Spleen (tissue), 11 donors: ENCODE measurements at regions not wholly inside any gene's neighbourhood (a gene's known extent, or its start where the extent isn't known, plus 50 kb on each side); places are given as distances from the start of the nearest gene placed in this dataset.
"Not testable (repeated sequence)": the region's sequence is repeated elsewhere in the genome, so short reads cannot be mapped to it uniquely, and the experiment has no call there.

Experiments
- DNase-seq: peaks from one replicate; pipeline ENCODE4 v3.0.0-alpha.2; 2020
- H3K27ac ChIP-seq, 8 donors: fragments of 200-600 bp; sonication (generic) in 7 of 8; 1 replicate in 4 of 8; 2 replicates in 4 of 8; pipeline versions ENCODE4 v1.5.0 to v1.8.0; 2016 to 2021; ENCODE audit warnings: inconsistent platforms in 4 of 8, mild to moderate bottlenecking in 4 of 8, moderate library complexity in 1 of 8
- H3K27me3 ChIP-seq, 7 donors: fragments of 200-600 bp; sonication (generic) in 6 of 7; replicated peaks in 1 of 7; 1 replicate in 4 of 7; 2 replicates in 3 of 7; pipeline versions ENCODE4 v1.5.0 to v1.8.0; 2016 to 2021; ENCODE audit warnings: inconsistent platforms in 3 of 7, mild to moderate bottlenecking in 1 of 7
- H3K36me3 ChIP-seq, 6 donors: fragments of 200-600 bp; sonication (generic) in 5 of 6; 1 replicate in 4 of 6; 2 replicates in 2 of 6; pipeline versions ENCODE4 v1.5.0 to v1.8.0; 2016 to 2021; ENCODE audit warnings: inconsistent platforms in 2 of 6
- H3K4me1 ChIP-seq, 6 donors: fragments of 200-600 bp; sonication (generic) in 5 of 6; 1 replicate in 3 of 6; 2 replicates in 3 of 6; pipeline versions ENCODE4 v1.5.0 to v1.8.0; 2016 to 2021; ENCODE audit warnings: inconsistent platforms in 3 of 6
- H3K4me3 ChIP-seq, 8 donors: fragments of 200-600 bp; sonication (generic) in 7 of 8; 1 replicate in 4 of 8; 2 replicates in 4 of 8; pipeline versions ENCODE4 v1.5.0 to v1.8.0; 2016 to 2021; ENCODE audit warnings: inconsistent platforms in 4 of 8, mild to moderate bottlenecking in 4 of 8, moderate library complexity in 2 of 8
- H3K9me3 ChIP-seq, 8 donors: fragments of 200-600 bp; sonication (generic) in 7 of 8; 1 replicate in 4 of 8; 2 replicates in 4 of 8; pipeline versions ENCODE4 v1.5.0 to v1.8.0; 2016 to 2021; ENCODE audit warnings: inconsistent platforms in 4 of 8
- WGBS, 5 donors: extraction: QIAGEN DNeasy Blood & Tissue Kit in 3 of 5; methylation state at CpG; one replicate each; pipeline versions ENCODE4 v1.1.5 to v1.1.7; 2013 to 2018; 5-methylcytosine and 5-hydroxymethylcytosine counted together
- intact Hi-C: fragments of 100-400 bp; cut with DNase I; formaldehyde crosslinking; loops from one replicate; pipeline ENCODE4 v1.15.0; 2023; ENCODE audit warnings: low total_unique reads
- donor health status: healthy with polysubstance abuse.
- donor health status: DM: no; HTN: no; CAD: no; lungs with moderate emphysema.
- donor health status: DM: no; HTN: no; CAD: no.
- donor health status: Bipolar disorder and iron deficiency.
- donor health status: healthy.
- donor health status: DM: no; HTN: no; CAD: no.
- donor health status: DM: yes; HTN: yes; CAD: no.

DNA sequence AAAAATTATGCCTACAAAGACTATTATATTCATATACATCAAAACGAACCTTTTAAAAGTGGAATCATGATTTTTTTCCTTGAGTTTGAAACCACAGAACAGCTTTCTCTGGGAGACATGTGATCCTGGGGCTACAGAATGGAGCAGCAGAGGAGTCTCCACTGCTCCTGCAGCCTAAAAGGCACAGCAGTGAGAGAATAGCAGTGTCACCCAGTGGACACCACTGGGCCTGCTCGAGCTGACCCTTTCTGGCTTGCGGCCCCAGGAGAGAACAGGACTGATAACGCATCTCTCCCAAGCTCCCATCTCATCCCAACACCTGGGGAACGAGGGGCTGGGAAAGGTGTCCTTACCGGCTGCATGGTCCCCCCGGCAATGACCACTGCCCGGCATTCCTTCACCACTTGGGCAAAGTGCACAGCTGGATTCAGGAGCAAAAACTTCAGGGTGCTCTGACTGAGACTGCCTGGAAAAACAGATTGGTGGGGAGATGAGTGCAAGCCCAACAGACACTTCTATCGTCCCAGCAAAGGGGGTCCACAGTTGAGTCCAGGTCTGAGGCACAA is 183.5 kb downstream of the KLRB1 start:
- intact Hi-C loops, DNase-seq, H3K27ac ChIP-seq, H3K27me3 ChIP-seq, H3K4me1 ChIP-seq, H3K9me3 ChIP-seq, H3K4me3 ChIP-seq: not testable (repeated sequence)
- 90 to 98% (median 97%) methylated on average over 5 to 9 of the region's 9 CpGs for WGBS, 5 donors
- peaks cover 0 to 27% (median 0%) of the 10 kb centered on the region in 6 donors for H3K36me3 ChIP-seq

DNA sequence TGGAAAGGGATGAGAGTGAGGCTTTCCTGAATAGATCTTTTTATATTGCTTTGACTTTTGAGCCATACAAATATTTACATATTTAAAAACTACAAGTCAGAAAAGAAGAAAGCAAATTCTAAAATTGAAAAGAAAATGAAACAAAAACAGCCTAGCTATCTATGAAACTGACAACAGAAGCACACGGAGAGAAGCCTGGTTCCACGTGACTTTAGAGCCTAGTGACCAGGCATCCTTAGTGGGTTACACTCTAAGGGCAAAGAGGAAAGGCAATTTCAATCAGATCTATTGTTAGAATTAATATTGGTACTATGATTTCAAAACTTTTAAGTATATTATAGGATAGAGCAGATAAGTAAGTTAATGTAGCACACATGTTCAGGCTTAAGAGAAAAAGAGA is 185.0 kb downstream of the KLRB1 start:
- intact Hi-C loops, H3K27ac ChIP-seq, DNase-seq, H3K4me3 ChIP-seq, H3K9me3 ChIP-seq, H3K4me1 ChIP-seq, H3K27me3 ChIP-seq: not testable (repeated sequence)
- peaks cover 0 to 34% (median 0%) of the 10 kb centered on the region in 6 donors for H3K36me3 ChIP-seq
- WGBS, 5 donors: 73 to 80% methylated on average over 2 of the region's 2 CpGs; no CpG with 5 or more reads in 3 of the 5 donors

DNA sequence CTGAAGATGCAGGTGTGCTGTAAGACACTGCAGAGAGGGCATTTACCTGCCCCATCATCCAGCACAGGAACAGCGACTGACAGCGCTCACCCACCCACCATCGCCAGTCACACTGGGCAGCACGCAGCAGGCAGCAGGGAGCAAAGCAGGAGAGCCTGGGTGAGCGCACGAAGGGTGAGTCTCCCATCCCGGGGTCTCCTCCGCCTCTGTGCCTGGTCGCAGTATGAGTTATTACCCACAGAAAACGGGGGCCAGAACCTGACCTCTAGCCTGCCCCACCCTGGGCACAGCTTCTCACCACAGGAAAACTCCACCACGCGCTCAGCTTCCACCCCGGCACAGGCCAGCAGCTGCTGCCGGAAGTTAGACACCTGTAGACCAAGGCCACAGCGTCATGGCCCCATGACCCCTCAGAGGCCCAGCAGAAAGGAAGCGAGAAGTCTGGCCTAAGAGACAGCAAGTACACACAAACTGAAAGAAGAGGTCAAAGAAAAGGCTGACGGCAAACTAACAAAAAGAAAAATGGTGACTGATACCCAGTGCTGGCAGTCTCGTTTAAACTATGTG is 186.1 kb downstream of the KLRB1 start:
- H3K4me3 ChIP-seq, H3K4me1 ChIP-seq, intact Hi-C loops, H3K27me3 ChIP-seq, H3K9me3 ChIP-seq, H3K27ac ChIP-seq, DNase-seq: not testable (repeated sequence)
- H3K36me3 ChIP-seq: peaks cover 0 to 29% (median 0%) of the 10 kb centered on the region in 6 donors
- WGBS, 5 donors: 80 to 88% (median 81%) methylated on average over 7 to 12 of the region's 18 CpGs

DNA sequence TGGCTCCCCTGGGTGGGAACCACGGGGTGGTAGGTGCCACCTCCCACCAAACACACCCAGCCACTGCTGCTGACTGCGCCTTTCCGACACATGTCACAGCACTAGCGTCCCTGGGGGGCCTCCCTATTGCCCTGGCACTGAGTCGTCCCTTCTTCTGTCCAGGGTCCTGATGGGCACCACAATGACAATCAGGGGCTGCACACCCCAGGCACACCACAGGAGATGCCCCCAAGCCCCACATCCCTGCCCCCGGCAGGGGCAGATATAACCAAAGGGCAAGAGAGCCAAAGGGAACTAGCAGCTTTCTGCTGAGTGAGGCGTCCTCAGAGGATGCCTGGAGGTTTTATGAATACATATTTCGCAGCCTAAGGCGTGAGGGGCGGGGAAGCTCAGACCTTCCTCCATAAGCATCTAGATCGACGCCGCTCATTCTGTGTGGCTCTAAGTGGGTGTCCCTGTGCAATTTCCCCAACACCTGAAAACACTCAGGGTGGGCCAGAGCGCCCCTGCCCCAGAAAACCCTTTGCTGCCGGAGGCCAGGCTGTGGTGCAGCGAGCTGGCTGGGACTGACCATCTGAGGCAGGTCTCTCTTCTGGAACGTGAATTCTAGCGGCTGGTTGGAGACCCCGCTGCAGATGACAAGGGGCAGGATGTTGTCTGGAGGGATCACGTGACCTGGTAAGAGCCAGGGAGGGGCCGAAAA is 186.7 kb downstream of the KLRB1 start:
- 92 to 95% (median 94%) methylated on average over 11 to 21 of the region's 21 CpGs for WGBS, 5 donors
- DNase-seq, H3K4me3 ChIP-seq, H3K9me3 ChIP-seq, intact Hi-C loops, H3K27me3 ChIP-seq, H3K4me1 ChIP-seq, H3K27ac ChIP-seq: not testable (repeated sequence)
- H3K36me3 ChIP-seq: peaks cover 0 to 29% (median 0%) of the 10 kb centered on the region in 6 donors

DNA sequence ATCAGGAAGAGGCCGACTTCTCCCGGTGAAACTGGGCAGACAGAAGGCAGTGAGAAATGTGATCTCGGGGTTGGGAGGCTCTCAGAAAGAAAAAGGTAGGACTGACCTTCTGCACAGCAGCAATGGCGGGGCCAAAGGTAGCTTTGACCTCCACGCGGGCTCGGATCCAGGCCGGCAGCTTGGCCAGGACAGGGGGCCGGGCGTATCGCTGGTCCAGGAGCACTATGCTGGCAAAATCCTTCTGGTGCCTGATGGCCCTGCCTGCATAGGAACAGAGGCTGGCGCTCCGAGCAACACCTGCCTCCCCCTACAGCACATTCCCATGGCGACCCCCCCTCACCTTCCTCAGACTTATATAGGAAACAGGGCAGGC is 189.1 kb downstream of the KLRB1 start:
- H3K36me3 ChIP-seq: peaks cover 0 to 16% (median 0%) of the 10 kb centered on the region in 6 donors
- H3K4me3 ChIP-seq, H3K27me3 ChIP-seq, H3K4me1 ChIP-seq, H3K27ac ChIP-seq, intact Hi-C loops, H3K9me3 ChIP-seq, DNase-seq: not testable (repeated sequence)
- 82 to 100% (median 92%) methylated on average over 5 to 11 of the region's 14 CpGs for WGBS, 5 donors

DNA sequence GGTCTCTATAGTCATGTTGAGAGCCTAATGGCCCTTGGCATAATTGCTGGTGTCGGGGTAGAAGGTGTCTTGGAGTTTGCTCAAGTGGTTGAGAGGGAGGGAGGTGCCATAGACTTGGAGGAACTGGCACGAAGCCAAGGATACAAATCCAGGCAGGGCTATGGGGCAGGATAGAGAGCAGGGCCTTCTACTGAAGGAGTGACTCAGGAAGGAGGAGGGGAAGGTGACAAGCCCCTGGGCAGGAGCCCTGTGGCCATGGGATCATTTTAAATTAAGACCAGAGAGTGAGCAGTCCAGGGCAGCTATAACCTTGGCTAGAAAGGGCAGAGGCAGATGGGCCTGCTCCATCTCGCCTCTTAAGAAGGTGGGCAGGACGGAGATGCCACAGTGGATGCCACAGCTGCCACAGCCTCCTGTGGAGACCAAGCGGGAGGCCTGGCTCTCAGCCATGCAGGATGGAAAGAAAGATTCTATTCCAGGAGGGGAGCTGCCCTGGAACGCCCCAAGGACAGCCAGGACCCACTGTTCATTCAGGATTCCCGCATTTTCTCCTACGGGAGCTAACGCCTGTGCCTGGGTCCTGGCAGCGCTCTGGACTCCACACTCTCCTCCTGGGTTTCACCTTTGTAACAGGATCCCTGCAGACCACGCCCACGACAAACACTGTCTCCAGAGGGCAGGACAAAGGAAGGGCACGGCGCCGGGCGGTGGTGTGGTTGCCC is 189.6 kb downstream of the KLRB1 start:
- H3K27ac ChIP-seq, H3K9me3 ChIP-seq, H3K27me3 ChIP-seq, intact Hi-C loops, H3K4me3 ChIP-seq, H3K4me1 ChIP-seq, DNase-seq: not testable (repeated sequence)
- WGBS, 5 donors: 78 to 90% (median 89%) methylated on average over 2 to 12 of the region's 16 CpGs
- peaks cover 0 to 15% (median 0%) of the 10 kb centered on the region in 6 donors for H3K36me3 ChIP-seq

DNA sequence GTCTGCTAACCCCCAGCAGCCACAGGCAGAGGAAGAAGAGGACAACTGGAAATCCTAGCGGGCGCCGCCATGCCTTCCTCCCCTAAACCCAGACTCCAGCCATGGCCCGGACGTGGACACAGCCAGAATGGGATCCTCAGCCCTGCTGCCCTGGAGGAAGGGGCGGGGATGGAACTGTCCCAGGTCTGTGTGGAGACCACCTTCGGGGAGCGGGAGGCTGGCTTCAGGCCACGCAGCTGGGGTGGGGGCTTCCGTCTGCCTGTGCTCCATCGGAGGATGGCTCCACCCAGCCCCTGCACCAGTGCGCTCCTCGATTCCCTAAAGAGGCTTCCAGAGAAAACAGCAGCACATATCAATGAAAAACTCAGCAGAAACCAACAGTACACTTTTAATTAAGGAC is 190.4 kb downstream of the KLRB1 start:
- WGBS, 5 donors: 66 to 100% (median 89%) methylated on average over 2 to 10 of the region's 13 CpGs

DNA sequence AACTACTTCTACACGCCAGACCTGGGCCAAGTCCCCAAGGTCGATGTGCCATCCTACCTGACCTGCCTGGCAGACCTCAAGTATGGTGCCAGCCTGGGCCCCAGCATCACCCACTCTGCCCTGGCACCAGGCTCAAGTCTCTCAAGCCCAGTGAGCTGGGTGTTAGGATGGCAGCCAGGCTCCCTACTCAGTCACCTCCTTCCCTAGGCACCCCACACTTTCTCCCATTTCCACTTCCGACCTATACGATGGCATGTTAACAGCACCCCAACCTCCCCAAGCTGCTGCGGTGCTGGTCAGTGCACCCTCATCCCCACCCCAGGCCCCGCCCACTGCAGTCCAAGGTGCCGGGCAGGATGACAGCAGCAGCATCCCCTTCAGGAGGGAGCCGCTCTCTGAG is 191.4 kb downstream of the KLRB1 start:
- 86 to 94% (median 92%) methylated on average over 7 of the region's 8 CpGs for WGBS, 5 donors
- intact Hi-C loops, H3K9me3 ChIP-seq, H3K4me1 ChIP-seq, H3K4me3 ChIP-seq, H3K27me3 ChIP-seq, DNase-seq, H3K27ac ChIP-seq: not testable (repeated sequence)
- peaks cover 0 to 15% (median 0%) of the 10 kb centered on the region in 6 donors for H3K36me3 ChIP-seq

More for the DNA sequence above, 190.4 kb downstream of the KLRB1 start:
- H3K36me3 ChIP-seq: peaks cover 0 to 15% (median 0%) of the 10 kb centered on the region in 6 donors
- intact Hi-C loops, H3K27me3 ChIP-seq, H3K27ac ChIP-seq, H3K9me3 ChIP-seq, DNase-seq, H3K4me1 ChIP-seq, H3K4me3 ChIP-seq: not testable (repeated sequence)

DNA sequence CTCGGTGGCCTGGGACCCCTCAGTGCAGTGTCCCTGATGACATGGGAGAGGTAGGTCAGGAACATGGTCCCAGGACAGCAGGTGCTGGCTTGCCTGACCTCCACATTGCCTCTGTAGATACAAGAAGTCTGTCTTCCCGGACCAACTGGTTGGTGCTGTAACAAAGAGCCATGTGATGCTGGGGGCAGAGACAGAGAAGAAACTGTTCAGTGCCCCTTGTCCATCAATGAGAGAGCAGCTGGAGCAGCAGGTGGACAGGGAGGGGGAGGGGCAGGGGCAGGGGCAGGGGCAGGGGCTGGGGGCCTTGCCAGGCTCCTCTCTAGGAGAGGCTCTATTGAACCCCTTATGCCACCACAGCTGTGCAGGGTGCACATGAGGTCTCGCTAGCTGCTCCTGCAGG is 191.8 kb downstream of the KLRB1 start:
- H3K27me3 ChIP-seq, intact Hi-C loops, H3K4me3 ChIP-seq, H3K9me3 ChIP-seq, H3K4me1 ChIP-seq, DNase-seq, H3K27ac ChIP-seq: not testable (repeated sequence)
- peaks cover 0 to 15% (median 0%) of the 10 kb centered on the region in 6 donors for H3K36me3 ChIP-seq
- 88 to 100% (median 100%) methylated on average over 1 to 2 of the region's 3 CpGs; no CpG with 5 or more reads in 1 of the 5 donors for WGBS, 5 donors

DNA sequence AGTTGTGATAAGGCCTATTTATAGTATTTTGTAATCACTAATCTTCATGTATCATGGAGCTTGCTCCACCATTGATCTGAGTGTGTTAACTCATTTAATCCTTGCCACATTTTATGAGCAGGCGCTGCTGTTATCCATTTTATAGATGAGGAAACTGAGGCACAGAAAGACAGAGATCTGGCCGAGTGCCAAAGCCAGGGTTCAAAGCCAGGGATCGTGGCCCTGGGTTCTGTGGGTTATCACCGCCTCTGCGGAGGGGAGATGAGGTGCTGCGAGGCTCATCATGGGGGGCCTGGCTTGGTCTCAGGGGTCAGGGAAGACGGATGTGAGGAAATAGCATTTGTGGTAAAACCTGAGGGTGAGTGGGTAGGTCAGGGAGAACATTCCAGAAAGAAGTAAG is 193.9 kb downstream of the KLRB1 start:
- DNase-seq: not testable (repeated sequence)

DNA sequence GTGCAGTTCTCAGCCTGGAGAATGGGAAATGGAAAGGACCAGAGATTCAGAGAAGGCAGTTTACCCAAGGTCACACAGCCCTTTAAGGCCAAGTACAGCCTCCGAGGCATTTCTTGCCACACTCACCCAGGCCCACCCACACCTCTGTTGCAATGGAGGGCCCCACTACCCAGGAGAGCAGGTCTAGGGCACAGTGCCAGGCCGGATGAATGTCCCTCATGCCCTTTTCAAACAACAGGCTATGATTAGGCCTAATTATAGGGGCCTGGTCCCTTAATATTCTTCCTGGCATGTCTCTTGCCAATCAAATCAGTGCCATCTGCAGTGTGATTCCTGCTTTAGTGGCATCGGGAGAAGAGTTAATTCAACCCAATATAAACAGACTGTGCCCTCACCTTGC is 195.3 kb downstream of the KLRB1 start:
- WGBS, 5 donors: 58 to 99% (median 72%) methylated on average over 3 of the region's 3 CpGs
- DNase-seq, H3K4me1 ChIP-seq, H3K27me3 ChIP-seq, H3K9me3 ChIP-seq, intact Hi-C loops, H3K4me3 ChIP-seq, H3K27ac ChIP-seq, H3K36me3 ChIP-seq: not testable (repeated sequence)

More for the DNA sequence above, 193.9 kb downstream of the KLRB1 start:
- H3K9me3 ChIP-seq, intact Hi-C loops, H3K36me3 ChIP-seq, H3K4me3 ChIP-seq, H3K27me3 ChIP-seq, H3K4me1 ChIP-seq, H3K27ac ChIP-seq: not testable (repeated sequence)
- WGBS, 5 donors: 65 to 88% (median 75%) methylated on average over 7 of the region's 7 CpGs
